ENCODE measurements at regions not wholly inside any gene's neighbourhood (a gene's known extent, or its start where the extent isn't known, plus 50 kb on each side); places are given as distances from the start of the nearest gene placed in this dataset.

DNA sequence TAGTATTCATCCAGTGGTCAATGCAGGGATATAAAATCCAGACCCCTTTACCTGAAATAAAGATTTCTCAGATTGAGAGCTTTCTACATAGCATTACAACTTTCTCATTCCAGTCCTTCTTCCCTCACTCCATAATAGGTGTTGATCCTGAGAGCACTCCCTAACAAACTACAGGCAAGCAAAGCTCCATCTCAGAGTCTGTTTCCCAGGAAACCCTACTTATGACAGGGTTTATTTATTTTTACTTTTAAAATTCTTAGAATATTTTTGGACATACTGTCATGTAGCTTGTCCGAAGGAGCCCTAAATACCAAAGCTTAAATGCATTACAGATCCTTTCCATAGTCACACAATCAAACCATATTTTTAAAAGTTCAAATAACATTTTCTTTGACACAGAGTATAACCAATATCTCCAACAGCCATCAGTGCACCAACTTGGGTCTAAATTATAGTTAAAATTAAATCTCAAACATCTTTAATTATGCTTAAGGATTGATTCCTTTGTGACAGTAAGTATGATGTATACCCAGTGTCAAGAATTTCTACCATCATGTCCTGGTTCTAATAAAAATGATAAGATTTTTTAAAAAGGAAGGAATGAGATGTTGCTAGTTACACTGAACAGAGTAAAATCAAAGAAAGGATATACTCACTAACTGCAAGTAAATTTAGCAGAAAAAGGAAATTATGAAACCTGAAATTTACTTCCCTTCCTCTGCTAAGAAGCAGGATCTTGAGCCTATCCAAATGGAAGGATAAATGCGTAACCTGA, 580.4 kb upstream of the ADGRL3 start:
- no peak overlapping the region for H3K4me3 ChIP-seq (ENCODE audit: low read depth, low read length)
- TF ChIP-seq, protein P1, sequence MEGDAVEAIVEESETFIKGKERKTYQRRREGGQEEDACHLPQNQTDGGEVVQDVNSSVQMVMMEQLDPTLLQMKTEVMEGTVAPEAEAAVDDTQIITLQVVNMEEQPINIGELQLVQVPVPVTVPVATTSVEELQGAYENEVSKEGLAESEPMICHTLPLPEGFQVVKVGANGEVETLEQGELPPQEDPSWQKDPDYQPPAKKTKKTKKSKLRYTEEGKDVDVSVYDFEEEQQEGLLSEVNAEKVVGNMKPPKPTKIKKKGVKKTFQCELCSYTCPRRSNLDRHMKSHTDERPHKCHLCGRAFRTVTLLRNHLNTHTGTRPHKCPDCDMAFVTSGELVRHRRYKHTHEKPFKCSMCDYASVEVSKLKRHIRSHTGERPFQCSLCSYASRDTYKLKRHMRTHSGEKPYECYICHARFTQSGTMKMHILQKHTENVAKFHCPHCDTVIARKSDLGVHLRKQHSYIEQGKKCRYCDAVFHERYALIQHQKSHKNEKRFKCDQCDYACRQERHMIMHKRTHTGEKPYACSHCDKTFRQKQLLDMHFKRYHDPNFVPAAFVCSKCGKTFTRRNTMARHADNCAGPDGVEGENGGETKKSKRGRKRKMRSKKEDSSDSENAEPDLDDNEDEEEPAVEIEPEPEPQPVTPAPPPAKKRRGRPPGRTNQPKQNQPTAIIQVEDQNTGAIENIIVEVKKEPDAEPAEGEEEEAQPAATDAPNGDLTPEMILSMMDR (IDR thresholded peaks at IDR 0.05; ENCODE audit: borderline replicate concordance, insufficient read depth, low read depth, low read length) = no peak

DNA sequence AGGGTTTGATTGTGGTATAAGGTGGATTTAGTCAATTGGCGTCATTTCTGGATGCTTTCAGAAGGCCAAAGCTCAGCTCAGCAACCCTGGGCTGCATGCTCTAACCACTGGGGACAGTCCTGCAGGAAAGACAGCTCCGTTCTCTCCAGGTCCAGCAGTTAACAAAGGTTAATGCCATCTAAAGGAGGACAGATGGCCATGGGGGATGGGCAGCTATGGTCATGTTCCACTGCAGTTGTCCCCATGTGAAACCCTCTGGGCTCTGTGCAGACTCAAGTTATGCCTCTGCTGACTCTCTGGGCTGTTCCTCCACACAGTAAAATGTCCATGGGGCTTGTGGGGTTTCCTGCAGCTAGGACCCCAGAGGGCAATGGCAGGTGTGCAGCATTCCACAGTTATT, 562.1 kb upstream of the ADGRL3 start:
- TF ChIP-seq, protein P1 (IDR thresholded peaks at IDR 0.05; ENCODE audit: borderline replicate concordance, insufficient read depth, low read depth, low read length) = no peak
- H3K4me3 ChIP-seq (ENCODE audit: low read depth, low read length) = no peak overlapping the region

DNA sequence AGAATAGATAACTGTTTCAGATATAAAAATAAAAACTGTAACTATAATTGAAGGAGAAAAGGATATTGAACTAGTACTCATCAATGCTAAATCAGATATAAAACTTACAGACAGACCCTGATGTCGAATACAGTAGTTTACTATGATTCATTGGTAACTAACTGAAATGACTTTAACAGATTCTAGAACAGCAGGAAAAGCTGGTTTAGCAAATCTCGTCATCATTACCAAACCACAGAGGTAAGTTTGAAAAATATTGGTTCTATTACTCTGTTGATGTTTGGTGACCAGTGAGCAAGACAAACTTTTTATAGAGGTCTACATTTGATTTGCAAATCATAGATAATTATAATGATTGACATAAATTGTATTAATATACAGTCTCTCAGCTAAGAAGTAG, 551.4 kb upstream of the ADGRL3 start:
- no peak overlapping the region for H3K4me3 ChIP-seq (ENCODE audit: low read depth, low read length)
- TF ChIP-seq, protein P1 (IDR thresholded peaks at IDR 0.05; ENCODE audit: borderline replicate concordance, insufficient read depth, low read depth, low read length) = no peak

DNA sequence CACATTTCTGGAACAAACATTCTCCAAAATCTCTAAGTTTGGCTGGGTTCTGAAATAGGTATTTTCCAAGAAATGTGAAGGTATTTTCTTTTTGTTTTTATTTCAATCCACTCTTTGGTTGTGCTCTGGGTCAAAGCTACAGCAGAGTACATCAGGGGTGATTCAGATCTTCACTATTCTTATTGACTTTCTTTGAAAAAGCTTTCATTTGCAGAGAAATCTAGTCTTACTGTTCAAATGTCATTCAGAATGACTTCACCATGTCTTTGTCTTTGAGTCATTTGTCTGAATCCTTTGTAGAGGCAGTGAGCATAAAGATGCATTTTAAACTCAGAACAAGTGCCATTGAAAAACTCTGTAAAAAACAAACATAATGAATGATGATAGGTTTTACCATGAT, 547.2 kb upstream of the ADGRL3 start:
- H3K4me3 ChIP-seq (ENCODE audit: low read depth, low read length) = no peak overlapping the region
- TF ChIP-seq, protein P1 (IDR thresholded peaks at IDR 0.05; ENCODE audit: borderline replicate concordance, insufficient read depth, low read depth, low read length) = no peak

DNA sequence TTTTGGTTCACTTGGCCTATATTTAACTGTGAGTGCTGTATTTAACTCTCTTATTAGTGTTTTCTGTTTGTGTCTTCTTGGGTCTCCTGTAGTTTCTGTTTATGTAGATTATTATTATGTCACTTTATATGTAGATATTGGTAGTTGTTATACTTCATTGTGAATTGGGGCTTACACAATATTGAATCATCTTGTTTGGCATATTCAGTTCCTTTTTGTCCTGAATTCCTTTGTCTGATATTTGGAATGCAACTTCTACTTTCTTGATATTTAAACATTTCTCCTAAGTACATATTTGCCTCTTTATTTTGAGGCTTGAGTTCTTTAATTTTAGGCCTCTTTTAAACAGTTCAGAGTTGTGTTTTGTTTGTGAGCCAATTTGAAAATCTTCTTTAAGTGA, 544.8 kb upstream of the ADGRL3 start:
- TF ChIP-seq, protein P1 (IDR thresholded peaks at IDR 0.05; ENCODE audit: borderline replicate concordance, insufficient read depth, low read depth, low read length) = no peak
- no peak overlapping the region for H3K4me3 ChIP-seq (ENCODE audit: low read depth, low read length)

DNA sequence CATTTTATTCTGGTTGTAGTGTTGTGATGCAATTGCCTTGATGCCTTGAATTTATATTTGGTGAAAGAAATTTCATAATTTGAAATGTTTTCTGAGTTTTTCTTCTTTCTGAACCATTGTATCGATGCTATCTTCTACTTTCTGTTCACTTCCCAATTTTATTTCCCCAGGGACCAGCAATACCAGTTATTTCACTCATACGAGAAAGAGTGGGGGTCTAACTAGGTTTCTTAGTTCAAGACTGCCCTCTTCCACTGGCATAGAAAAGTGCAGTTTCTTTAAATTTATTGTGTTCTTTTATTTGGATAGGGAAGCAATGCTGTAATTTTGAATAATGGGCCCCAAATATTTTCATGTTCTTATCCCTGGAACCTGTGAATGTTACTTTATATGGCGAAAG, 544.0 kb upstream of the ADGRL3 start:
- TF ChIP-seq, protein P1 (IDR thresholded peaks at IDR 0.05; ENCODE audit: borderline replicate concordance, insufficient read depth, low read depth, low read length) = no peak
- no peak overlapping the region for H3K4me3 ChIP-seq (ENCODE audit: low read depth, low read length)

DNA sequence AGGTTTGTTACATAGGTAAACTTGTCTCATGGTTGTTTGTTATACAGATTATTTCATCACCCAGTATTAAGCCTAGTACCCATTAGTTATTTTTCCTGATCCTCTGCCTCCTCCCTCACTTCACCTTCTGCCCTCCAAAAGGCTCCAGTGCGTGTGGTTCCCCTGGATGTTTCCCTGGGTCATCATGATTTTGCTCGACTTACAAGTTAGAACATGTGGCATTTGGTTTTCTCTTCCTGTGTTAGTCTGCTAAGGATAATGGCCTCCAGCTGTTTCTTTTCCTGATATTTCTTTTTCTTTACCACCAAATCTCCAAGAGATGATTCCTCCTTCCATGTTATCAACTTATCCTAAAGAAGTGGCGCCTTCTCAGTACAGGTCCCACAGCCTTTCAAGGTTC, 543.1 kb upstream of the ADGRL3 start:
- TF ChIP-seq, protein P1 (IDR thresholded peaks at IDR 0.05; ENCODE audit: borderline replicate concordance, insufficient read depth, low read depth, low read length) = no peak
- no peak overlapping the region for H3K4me3 ChIP-seq (ENCODE audit: low read depth, low read length)
